CD14-positive monocyte (primary cell): ENCODE measurements at regions not wholly inside any gene's neighbourhood (a gene's known extent, or its start where the extent isn't known, plus 50 kb on each side); places are given as distances from the start of the nearest gene placed in this dataset. TPM values are rescaled to one million over a fixed set of nuclear protein-coding genes. Genes with fewer than 3 reads are reported as not detected.

ENCODE experiments used
- DNase-seq, 3 donors: peaks; one replicate each; pipeline ENCODE4 v3.0.0-alpha.2; 2011 to 2022
- H2AFZ ChIP-seq: 2 replicates; pipeline ENCODE4 v1.6.0; 2012; ENCODE audit warnings: mild to moderate bottlenecking, low read depth, low read length, inconsistent platforms; ENCODE audit not compliant: insufficient read depth, poor library complexity, severe bottlenecking
- H3K27ac ChIP-seq, 2 donors: 1 replicate in 1 of 2; 2 replicates in 1 of 2; pipeline ENCODE4 v1.5.1; 2012 to 2013; ENCODE audit warnings: low read length in 2 of 2, control low read depth in 1 of 2, inconsistent platforms in 1 of 2, low read depth in 1 of 2, mild to moderate bottlenecking in 1 of 2
- H3K27me3 ChIP-seq, 2 donors: one replicate each; pipeline versions ENCODE4 v1.6.0 to v1.6.1; 2011 to 2013; ENCODE audit warnings: low read length in 2 of 2; ENCODE audit not compliant: control insufficient read depth in 2 of 2, insufficient read depth in 2 of 2
- H3K36me3 ChIP-seq, 2 donors: replicated peaks in 1 of 2; 1 replicate in 1 of 2; 2 replicates in 1 of 2; pipeline versions ENCODE4 v1.5.1 to v1.6.1; 2012 to 2013; ENCODE audit warnings: low read length in 2 of 2, control low read depth in 1 of 2, inconsistent platforms in 1 of 2, mild to moderate bottlenecking in 1 of 2; ENCODE audit not compliant: insufficient read depth in 2 of 2, control insufficient read depth in 1 of 2
- H3K4me1 ChIP-seq, 2 donors: 1 replicate in 1 of 2; 2 replicates in 1 of 2; pipeline versions ENCODE4 v1.5.1 to v1.6.1; 2012 to 2013; ENCODE audit warnings: low read length in 2 of 2, control low read depth in 1 of 2, inconsistent platforms in 1 of 2, mild to moderate bottlenecking in 1 of 2, moderate library complexity in 1 of 2; ENCODE audit not compliant: insufficient read depth in 2 of 2, control insufficient read depth in 1 of 2
- H3K4me2 ChIP-seq: replicated peaks from 2 replicates; pipeline ENCODE3; 2012; ENCODE audit warnings: low read length, moderate library complexity, mild to moderate bottlenecking; ENCODE audit not compliant: poor library complexity, severe bottlenecking; ENCODE audit errors: extremely low read depth
- H3K4me3 ChIP-seq, 3 experiments: fragments of 200-600 bp in 1 of 3; sonication (generic) in 1 of 3; replicated peaks in 1 of 3; 1 replicate in 2 of 3; 2 replicates in 1 of 3; pipeline ENCODE4 v1.5.1; 2011 to 2013; ENCODE audit warnings: low read length in 3 of 3, mild to moderate bottlenecking in 3 of 3, control low read depth in 2 of 3, low read depth in 2 of 3, inconsistent platforms in 1 of 3, moderate library complexity in 1 of 3
- H3K79me2 ChIP-seq: 2 replicates; pipeline ENCODE4 v1.6.0; 2012; ENCODE audit warnings: mild to moderate bottlenecking, control low read depth, inconsistent platforms, low read length, moderate library complexity; ENCODE audit not compliant: insufficient read depth
- H3K9ac ChIP-seq: 2 replicates; pipeline ENCODE4 v1.6.0; 2017; ENCODE audit warnings: low read length, mild to moderate bottlenecking; ENCODE audit not compliant: insufficient read depth, poor library complexity, severe bottlenecking
- H3K9me3 ChIP-seq, 2 donors: replicated peaks in 1 of 2; 1 replicate in 1 of 2; 2 replicates in 1 of 2; pipeline versions ENCODE4 v1.5.1 to v1.6.1; 2012 to 2013; ENCODE audit warnings: low read length in 2 of 2, control low read depth in 1 of 2; ENCODE audit not compliant: control insufficient read depth in 1 of 2, insufficient read depth in 1 of 2
- H4K20me1 ChIP-seq: 2 replicates; pipeline ENCODE4 v1.6.0; 2012; ENCODE audit warnings: mild to moderate bottlenecking, low read length, control low read depth, moderate library complexity; ENCODE audit not compliant: insufficient read depth
- H3K27ac Mint-ChIP-seq, 7 donors: one replicate each; pipeline ENCODE4 v1.8.0; 2020; ENCODE audit warnings: mild to moderate bottlenecking in 7 of 7, mixed read lengths in 7 of 7, moderate library complexity in 6 of 7, inconsistent platforms in 2 of 7
- H3K27me3 Mint-ChIP-seq, 3 donors: one replicate each; pipeline ENCODE4 v1.8.0; 2021 to 2022; ENCODE audit warnings: low read depth in 3 of 3, mild to moderate bottlenecking in 3 of 3, mixed read lengths in 3 of 3, moderate library complexity in 3 of 3, inconsistent platforms in 1 of 3
- H3K36me3 Mint-ChIP-seq, 2 donors: one replicate each; pipeline ENCODE4 v1.8.0; 2020; ENCODE audit warnings: mixed read lengths in 2 of 2, inconsistent platforms in 1 of 2, mild to moderate bottlenecking in 1 of 2
- H3K4me1 Mint-ChIP-seq: one replicate; pipeline ENCODE4 v1.8.0; 2020; ENCODE audit warnings: mild to moderate bottlenecking, mixed read lengths
- H3K4me3 Mint-ChIP-seq, 2 donors: one replicate each; pipeline ENCODE4 v1.8.0; 2020; ENCODE audit warnings: mild to moderate bottlenecking in 2 of 2, mixed read lengths in 2 of 2, moderate library complexity in 1 of 2
- H3K9me3 Mint-ChIP-seq, 7 donors: one replicate each; pipeline ENCODE4 v1.8.0; 2020 to 2022; ENCODE audit warnings: mixed read lengths in 7 of 7, mild to moderate bottlenecking in 6 of 7, moderate library complexity in 6 of 7, inconsistent platforms in 2 of 7
- CTCF ChIP-seq: fragments of 200-600 bp; IDR thresholded peaks from one replicate; pipeline ENCODE4 v1.8.0; 2022; ENCODE audit warnings: antibody characterized with exemption, mild to moderate bottlenecking
- WGBS: methylation state at CpG from one replicate; pipeline ENCODE4 v1.1.5; 2013; ENCODE audit warnings: missing lambda C conversion rate; ENCODE audit not compliant: insufficient coverage; 5-methylcytosine and 5-hydroxymethylcytosine counted together
- intact Hi-C, 2 donors: fragments of 100-400 bp; cut with micrococcal nuclease; formaldehyde crosslinking; loops; one replicate each; pipeline versions ENCODE4 v1.15.0 to v1.15.1; 2023
- small RNA-seq: library from RNA; depleted of rRNA; stranded (forward); fragments of <200 nt; gene quantifications from one replicate; pipeline ENCODE3, GENCODE V24; 2012; ENCODE audit warnings: low read depth; ENCODE audit not compliant: insufficient read length

DNA sequence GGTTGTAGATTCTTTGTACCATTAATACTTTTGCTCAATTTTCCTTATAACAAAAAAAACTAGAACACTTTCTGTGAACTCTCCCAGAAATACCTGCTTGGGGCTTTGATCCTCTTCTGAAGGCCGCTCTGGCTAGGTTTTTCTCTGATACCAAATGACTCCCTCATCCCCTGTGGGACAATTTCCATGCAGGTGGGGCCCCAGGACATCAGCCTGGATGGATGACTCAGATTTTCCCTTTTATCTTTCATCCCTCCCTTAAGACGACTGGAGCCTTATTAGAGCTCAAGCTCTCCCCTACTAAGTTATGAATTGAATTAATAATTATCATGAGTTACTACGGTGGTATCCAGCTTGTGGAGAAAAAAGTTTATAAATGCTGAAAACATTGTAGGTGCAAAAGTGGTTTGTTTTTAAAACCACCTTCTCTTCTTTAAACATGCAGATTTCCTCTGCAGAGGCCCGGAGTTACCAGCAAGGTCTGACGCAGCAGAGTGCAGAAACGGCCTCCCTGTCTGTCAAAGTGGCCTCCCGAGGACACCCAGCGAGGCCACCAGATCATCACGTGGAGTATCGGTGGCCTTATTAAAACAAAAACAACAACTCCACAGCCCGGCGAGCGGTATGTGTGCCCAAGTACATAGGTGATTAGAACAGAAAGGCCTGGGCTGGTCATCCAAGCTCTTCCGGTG, 50.8 kb upstream of the IRX4 start:
- Histone ChIP-seq H3K36me3 (no peaks in the 10 kb centered on the region), H3K9ac (no peak overlapping the region), H3K9me3 (peaks cover 12 to 21% of the 10 kb centered on the region in 2 donors), H3K27me3 (peaks cover 9 to 36% of the 10 kb centered on the region in 2 donors), H3K4me1 (no peaks in the 10 kb centered on the region), H3K27ac (no peak overlapping the region), H4K20me1 (no peaks in the 10 kb centered on the region), H3K4me2 (no peak overlapping the region), H3K79me2 (no peaks in the 10 kb centered on the region), H2AFZ (no peak overlapping the region), H3K4me3 (no peak overlapping the region)
- Mint-ChIP-seq H3K27ac (no peak overlapping the region), H3K36me3 (no peaks in the 10 kb centered on the region), H3K4me1 (no peaks in the 10 kb centered on the region), H3K4me3 (no peak overlapping the region), H3K9me3 (peaks cover 0 to 4% (median 0%) of the 10 kb centered on the region in 7 donors), H3K27me3 (peaks cover 19 to 28% (median 26%) of the 10 kb centered on the region in 3 donors)
- no peak for TF ChIP-seq CTCF
- intact Hi-C loops, result no loop called here
- 89% methylated on average over 4 of the region's 14 CpGs for WGBS
- no peak for DNase-seq

Small RNAs in the stretch of these regions (small RNA-seq; reads per million reads assigned to genes)
- gene AC092266.1 (not detected), gene RF00019 (not detected)
